ENCODE measurements at regions not wholly inside any gene's neighbourhood (a gene's known extent, or its start where the extent isn't known, plus 50 kb on each side); places are given as distances from the start of the nearest gene placed in this dataset.
A peak's percentile ranks its signal among the peaks of the same experiment; 100 is the strongest.

- no peak for DNase-seq
These were observed 110.5 kb upstream of the HABP2 start for GRCh38 chr10:113442336-113442735.

- DNase-seq: no peak
These were observed 109.5 kb upstream of the HABP2 start for GRCh38 chr10:113443141-113443925.

- no peak for DNase-seq
These were observed 108.0 kb upstream of the HABP2 start for GRCh38 chr10:113444766-113445365.

- DNase-seq: no peak
These were observed 107.1 kb upstream of the HABP2 start for GRCh38 chr10:113445736-113446135.

GRCh38 chr10:113446739-113447138 lies 106.1 kb upstream of the HABP2 start:
- no peak for DNase-seq

- no peak for DNase-seq
These were observed 105.6 kb upstream of the HABP2 start for GRCh38 chr10:113447278-113447677.

- no peak for DNase-seq
These were observed 103.7 kb upstream of the HABP2 start for GRCh38 chr10:113449006-113449695.

- DNase-seq: no peak
These were observed 102.6 kb upstream of the HABP2 start for GRCh38 chr10:113450046-113450804.

GRCh38 chr10:113450906-113451305 lies 101.9 kb upstream of the HABP2 start:
- no peak for DNase-seq

- no peak for DNase-seq
These were observed 100.6 kb upstream of the HABP2 start for GRCh38 chr10:113452146-113452845.

- no peak for DNase-seq
These were observed 99.5 kb upstream of the HABP2 start for GRCh38 chr10:113453351-113453750.

GRCh38 chr10:113454341-113455061 lies 98.4 kb upstream of the HABP2 start:
- DNase-seq: peak; percentile 79

GRCh38 chr10:113455947-113456346 lies 96.9 kb upstream of the HABP2 start:
- no peak for DNase-seq

- DNase-seq: no peak
These were observed 96.1 kb upstream of the HABP2 start for GRCh38 chr10:113456741-113457140.

GRCh38 chr10:113457408-113457807 lies 95.4 kb upstream of the HABP2 start:
- DNase-seq: no peak

GRCh38 chr10:113458451-113458850 lies 94.4 kb upstream of the HABP2 start:
- no peak for DNase-seq

GRCh38 chr10:113458944-113459343 lies 93.9 kb upstream of the HABP2 start:
- DNase-seq: no peak

- DNase-seq: no peak
These were observed 93.1 kb upstream of the HABP2 start for GRCh38 chr10:113459626-113460280.

GRCh38 chr10:113463083-113463482 lies 89.8 kb upstream of the HABP2 start:
- DNase-seq: no peak

GRCh38 chr10:113463777-113464176 lies 89.1 kb upstream of the HABP2 start:
- DNase-seq: peak; percentile 38

- DNase-seq: no peak
These were observed 83.1 kb upstream of the HABP2 start for GRCh38 chr10:113469796-113470195.
